ENCODE measurements at regions not wholly inside any gene's neighbourhood (a gene's known extent, or its start where the extent isn't known, plus 50 kb on each side); places are given as distances from the start of the nearest gene placed in this dataset.

GRCh38 chr12:22879203-22879602 is 254.2 kb downstream of the ETNK1 start:
- DNase-seq (ENCODE audit: extremely low read depth in 1 of 11, low read depth in 9 of 11, low spot score in 4 of 11), result no peak

- DNase-seq (ENCODE audit: extremely low read depth in 1 of 11, low read depth in 9 of 11, low spot score in 4 of 11), result no peak
These were observed 255.4 kb downstream of the ETNK1 start for GRCh38 chr12:22880331-22880730.

- DNase-seq (ENCODE audit: extremely low read depth in 1 of 11, low read depth in 9 of 11, low spot score in 4 of 11), result no peak
These were observed 255.8 kb downstream of the ETNK1 start for GRCh38 chr12:22880807-22881206.

- DNase-seq (ENCODE audit: extremely low read depth in 1 of 11, low read depth in 9 of 11, low spot score in 4 of 11), result no peak
These were observed 257.0 kb downstream of the ETNK1 start for GRCh38 chr12:22881878-22882385.

- no peak for DNase-seq (ENCODE audit: extremely low read depth in 1 of 11, low read depth in 9 of 11, low spot score in 4 of 11)
These were observed 257.6 kb downstream of the ETNK1 start for GRCh38 chr12:22882559-22882958.

GRCh38 chr12:22893878-22894277 is 268.9 kb downstream of the ETNK1 start:
- no peak for DNase-seq (ENCODE audit: extremely low read depth in 1 of 11, low read depth in 9 of 11, low spot score in 4 of 11)

GRCh38 chr12:22899184-22899583 is 274.2 kb downstream of the ETNK1 start:
- DNase-seq (ENCODE audit: extremely low read depth in 1 of 11, low read depth in 9 of 11, low spot score in 4 of 11), result no peak

DNA sequence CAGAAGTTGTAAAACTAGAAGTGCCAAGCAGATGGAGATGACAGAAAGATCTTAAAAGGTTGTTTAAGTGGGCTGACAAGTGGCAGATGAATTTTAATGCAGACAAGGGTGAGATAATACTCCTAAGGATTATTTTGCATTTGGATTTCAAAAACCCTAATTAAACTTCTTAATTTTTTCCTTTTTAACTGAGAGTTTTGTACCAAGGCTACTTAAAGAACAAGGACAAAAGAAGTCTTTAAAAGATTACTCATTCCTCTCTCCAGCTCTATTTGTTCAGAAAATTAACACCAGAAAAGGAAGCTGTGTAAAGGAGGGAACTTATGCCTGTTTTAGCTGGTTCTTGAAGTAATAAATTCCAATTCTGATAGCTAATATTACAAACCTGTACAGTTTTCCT is 275.4 kb downstream of the ETNK1 start:
- no peak for DNase-seq (ENCODE audit: extremely low read depth in 1 of 11, low read depth in 9 of 11, low spot score in 4 of 11)

- DNase-seq (ENCODE audit: extremely low read depth in 1 of 11, low read depth in 9 of 11, low spot score in 4 of 11), result no peak
These were observed 279.5 kb downstream of the ETNK1 start for GRCh38 chr12:22904485-22904884.

- DNase-seq (ENCODE audit: extremely low read depth in 1 of 11, low read depth in 9 of 11, low spot score in 4 of 11), result no peak
These were observed 291.3 kb downstream of the ETNK1 start for GRCh38 chr12:22916241-22916640.

GRCh38 chr12:22916815-22917214 is 291.8 kb downstream of the ETNK1 start:
- DNase-seq (ENCODE audit: extremely low read depth in 1 of 11, low read depth in 9 of 11, low spot score in 4 of 11), result no peak

DNA sequence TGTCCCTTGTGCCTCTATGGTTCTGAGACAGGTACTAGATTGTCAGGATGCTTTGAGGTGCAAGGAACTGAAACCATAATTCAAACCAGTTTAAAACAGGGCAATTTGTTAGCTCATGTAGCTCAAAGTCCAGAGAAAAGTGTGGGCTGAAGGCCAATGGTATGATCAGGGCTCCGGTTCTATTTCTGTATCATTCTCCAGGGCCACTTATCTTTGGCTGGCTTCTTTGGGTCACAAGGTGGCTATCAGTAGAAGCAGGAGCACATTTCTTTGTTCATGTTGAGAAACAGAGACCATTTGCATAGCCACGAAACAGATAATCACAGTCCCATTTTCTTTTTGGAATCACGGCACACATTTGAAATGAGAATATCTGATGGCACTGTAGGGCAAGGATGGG is 294.9 kb downstream of the ETNK1 start:
- DNase-seq (ENCODE audit: extremely low read depth in 1 of 11, low read depth in 9 of 11, low spot score in 4 of 11), result no peak

DNA sequence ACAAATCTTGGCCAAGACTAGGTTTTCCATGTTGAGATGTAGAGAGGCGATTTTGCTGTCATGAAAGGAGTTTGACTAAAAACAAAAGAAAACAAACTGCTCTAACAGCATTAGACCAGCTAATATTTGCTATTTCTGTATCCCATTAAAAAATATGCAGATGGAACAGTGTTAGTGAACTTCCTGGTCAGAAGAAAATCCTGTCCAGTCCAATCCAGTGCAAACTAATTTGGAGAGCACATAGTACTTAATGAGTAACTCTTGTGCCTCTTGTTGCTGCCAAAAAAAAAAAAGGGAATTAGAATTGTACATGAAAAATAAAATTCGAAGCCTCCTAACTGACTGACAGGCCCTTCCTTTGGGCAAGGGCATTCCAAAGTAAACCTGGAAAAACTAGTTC is 298.8 kb downstream of the ETNK1 start:
- no peak for DNase-seq (ENCODE audit: extremely low read depth in 1 of 11, low read depth in 9 of 11, low spot score in 4 of 11)

GRCh38 chr12:22924391-22924790 is 299.4 kb downstream of the ETNK1 start:
- DNase-seq (ENCODE audit: extremely low read depth in 1 of 11, low read depth in 9 of 11, low spot score in 4 of 11), result no peak

DNA sequence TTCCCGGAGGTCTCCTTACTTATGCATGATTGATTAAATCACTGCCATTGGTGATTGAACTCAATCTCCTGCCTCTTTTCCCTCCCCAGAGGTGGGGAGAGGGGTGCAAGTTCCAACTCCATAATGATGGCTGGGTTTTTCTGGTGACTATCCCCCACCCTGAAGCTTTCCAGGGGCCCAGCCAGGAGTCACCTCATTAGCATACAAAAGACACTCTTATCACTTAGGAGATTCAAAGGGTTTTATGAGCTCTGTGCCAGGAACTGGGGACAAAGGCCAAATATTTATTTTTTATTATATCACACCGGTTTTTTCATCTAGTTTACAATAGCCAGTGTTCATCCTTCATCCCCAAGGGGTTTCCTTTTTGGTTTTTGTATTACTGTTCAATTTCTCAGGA is 300.7 kb downstream of the ETNK1 start:
- DNase-seq (ENCODE audit: extremely low read depth in 1 of 11, low read depth in 9 of 11, low spot score in 4 of 11), result no peak

GRCh38 chr12:22932431-22932830 is 307.5 kb downstream of the ETNK1 start:
- no peak for DNase-seq (ENCODE audit: extremely low read depth in 1 of 11, low read depth in 9 of 11, low spot score in 4 of 11)

DNA sequence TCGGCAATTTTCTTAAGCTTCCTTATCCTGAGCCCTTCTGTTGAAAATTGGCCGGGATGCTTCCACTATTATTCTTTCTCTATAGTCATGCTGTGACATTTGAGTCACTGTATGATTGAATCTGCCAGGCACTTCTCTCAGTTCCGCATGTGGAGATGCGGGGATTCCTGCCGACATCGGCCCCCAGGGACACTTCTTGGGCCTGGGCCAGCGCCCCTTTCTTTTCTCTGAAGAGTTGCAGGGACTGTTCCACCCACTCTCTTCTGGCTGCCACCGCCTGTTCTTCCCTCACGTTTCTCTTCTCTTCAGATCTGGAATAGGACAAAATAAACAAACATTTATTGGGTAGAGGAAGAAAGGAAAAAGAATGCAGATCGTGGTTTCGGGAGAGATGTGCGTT is 310.1 kb downstream of the ETNK1 start:
- DNase-seq (ENCODE audit: extremely low read depth in 1 of 11, low read depth in 9 of 11, low spot score in 4 of 11), result no peak

DNA sequence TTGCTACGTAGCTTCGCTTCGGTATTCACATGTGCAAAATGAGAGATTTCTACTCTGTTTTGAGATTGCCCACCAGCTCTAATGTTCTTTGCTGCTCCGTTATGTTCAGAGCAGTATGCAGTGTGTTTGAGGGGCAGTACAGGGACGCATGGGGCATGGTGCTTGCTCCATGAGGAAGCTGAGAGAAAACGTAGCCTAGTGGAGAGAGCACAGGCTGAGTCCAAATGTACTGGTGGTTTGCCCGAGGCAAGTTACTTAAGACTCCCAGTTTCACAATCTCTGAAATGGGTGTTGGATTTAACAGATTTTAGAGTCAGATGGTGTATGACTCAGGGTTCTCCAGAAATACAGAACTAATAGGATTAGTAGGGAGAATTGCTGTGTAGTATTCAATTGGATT is 310.5 kb downstream of the ETNK1 start:
- DNase-seq (ENCODE audit: extremely low read depth in 1 of 11, low read depth in 9 of 11, low spot score in 4 of 11), result no peak

DNA sequence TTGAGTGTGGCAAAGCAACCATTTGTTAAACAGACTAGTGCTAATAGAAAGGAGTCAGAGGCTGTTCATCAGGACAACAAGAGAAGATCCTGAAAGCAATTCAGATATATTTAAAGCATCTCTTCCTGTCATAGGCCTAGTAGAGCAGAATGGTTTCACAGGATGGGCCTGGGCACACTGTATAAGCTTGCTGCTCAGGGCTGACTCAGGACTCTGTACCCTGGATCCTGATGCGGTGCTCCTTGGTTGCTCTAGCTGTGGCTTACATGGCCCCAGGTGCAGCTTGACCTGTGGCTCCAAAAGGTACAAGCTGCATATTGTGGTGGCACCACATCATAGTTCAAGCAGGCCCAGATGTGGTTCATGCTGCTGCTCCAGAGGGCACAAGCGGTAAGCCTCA is 313.4 kb downstream of the ETNK1 start:
- no peak for DNase-seq (ENCODE audit: extremely low read depth in 1 of 11, low read depth in 9 of 11, low spot score in 4 of 11)

DNA sequence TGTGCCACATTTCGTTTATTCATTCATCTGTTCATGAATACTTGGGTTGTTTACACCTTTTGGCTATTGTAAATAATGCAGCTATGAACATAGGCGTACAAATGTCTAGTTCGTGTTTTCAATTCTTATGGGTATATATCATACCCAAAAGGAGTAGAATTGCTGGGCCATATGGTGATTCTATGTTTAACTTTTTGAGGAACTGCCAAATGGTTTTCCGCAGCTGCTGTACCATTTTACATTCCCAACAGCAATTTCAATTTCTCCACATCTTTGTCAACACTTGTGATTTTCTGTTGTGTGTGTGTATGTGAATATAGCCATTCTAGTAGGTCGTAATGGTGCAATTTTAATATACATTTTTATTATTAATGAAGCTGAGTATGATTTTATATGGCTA is 326.2 kb downstream of the ETNK1 start:
- no peak for DNase-seq (ENCODE audit: extremely low read depth in 1 of 11, low read depth in 9 of 11, low spot score in 4 of 11)

GRCh38 chr12:22956690-22957089 is 331.7 kb downstream of the ETNK1 start:
- no peak for DNase-seq (ENCODE audit: extremely low read depth in 1 of 11, low read depth in 9 of 11, low spot score in 4 of 11)

- DNase-seq (ENCODE audit: extremely low read depth in 1 of 11, low read depth in 9 of 11, low spot score in 4 of 11), result no peak
These were observed 342.2 kb downstream of the ETNK1 start for GRCh38 chr12:22967171-22967570.
